Sigmoid colon (tissue), 4 donors: ENCODE measurements at regions not wholly inside any gene's neighbourhood (a gene's known extent, or its start where the extent isn't known, plus 50 kb on each side); places are given as distances from the start of the nearest gene placed in this dataset.

Source experiments
- CTCF ChIP-seq, 4 experiments: fragments of 450-650 bp in 3 of 4; fragments of 200-600 bp in 1 of 4; IDR thresholded peaks; one replicate each; pipeline ENCODE4 v1.5.1; 2016 to 2019; ENCODE audit warnings: antibody characterized with exemption in 4 of 4, mild to moderate bottlenecking in 3 of 4, moderate library complexity in 2 of 4
- EP300 ChIP-seq, 4 donors: sonication (generic); formaldehyde crosslinking; IDR thresholded peaks; one replicate each; pipeline ENCODE4 v1.6.1; 2017; ENCODE audit warnings: antibody characterized with exemption in 4 of 4
- POLR2A ChIP-seq, 2 donors: fragments of 450-650 bp; IDR thresholded peaks; one replicate each; pipeline ENCODE4 v1.6.1; 2016; ENCODE audit warnings: antibody characterized with exemption in 2 of 2, mild to moderate bottlenecking in 2 of 2, moderate library complexity in 2 of 2
- POLR2AphosphoS5 ChIP-seq, 4 donors: sonication (generic); formaldehyde crosslinking; IDR thresholded peaks; one replicate each; pipeline ENCODE4 v1.6.1; 2017; ENCODE audit warnings: antibody characterized with exemption in 4 of 4

- TF ChIP-seq CTCF (IDR thresholded peaks at IDR 0.05) (no peak), POLR2A (IDR thresholded peaks at IDR 0.05) (no peak), POLR2AphosphoS5 (IDR thresholded peaks at IDR 0.05) (peak in 2 of 4 donors; percentile 18 to 24), EP300 (IDR thresholded peaks at IDR 0.05) (no peak)
Measured at GRCh38 chr11:24068197-24068596, 428.7 kb upstream of the LUZP2 start.
